Upper lobe of right lung (tissue), 1 donor: ENCODE measurements at regions not wholly inside any gene's neighbourhood (a gene's known extent, or its start where the extent isn't known, plus 50 kb on each side); places are given as distances from the start of the nearest gene placed in this dataset.

ENCODE experiments used
- ATAC-seq: fragments of 200-7000 bp; cut with Tn5 transposase; one replicate; pipeline ENCODE4 v1.9.1; 2020; ENCODE audit warnings: mild to moderate bottlenecking, moderate library complexity
- DNase-seq: peaks from one replicate; pipeline ENCODE4 v3.0.0-alpha.2; 2020
- H3K27ac ChIP-seq: fragments of 200-600 bp; one replicate; pipeline ENCODE4 v1.8.0; 2022
- H3K27me3 ChIP-seq: fragments of 200-600 bp; one replicate; pipeline ENCODE4 v1.8.0; 2022; ENCODE audit warnings: mild to moderate bottlenecking
- H3K36me3 ChIP-seq: fragments of 200-600 bp; one replicate; pipeline ENCODE4 v1.8.0; 2022
- H3K4me1 ChIP-seq: fragments of 200-600 bp; one replicate; pipeline ENCODE4 v1.8.0; 2022
- H3K4me3 ChIP-seq: fragments of 200-600 bp; one replicate; pipeline ENCODE4 v1.8.0; 2022; ENCODE audit warnings: mild to moderate bottlenecking
- H3K9me3 ChIP-seq: fragments of 200-600 bp; one replicate; pipeline ENCODE4 v1.8.0; 2022
- intact Hi-C: fragments of 100-400 bp; cut with DNase I; formaldehyde crosslinking; loops from one replicate; pipeline ENCODE4 v1.11.0; 2022
- TF ChIP-seq, protein P1 (sequence below): fragments of 200-600 bp; IDR thresholded peaks from one replicate; pipeline ENCODE4 v1.8.0; 2022; ENCODE audit warnings: antibody characterized with exemption
- donor health status: DM: no; HTN: yes; CAD: no; lungs with severe emphysema.

DNA sequence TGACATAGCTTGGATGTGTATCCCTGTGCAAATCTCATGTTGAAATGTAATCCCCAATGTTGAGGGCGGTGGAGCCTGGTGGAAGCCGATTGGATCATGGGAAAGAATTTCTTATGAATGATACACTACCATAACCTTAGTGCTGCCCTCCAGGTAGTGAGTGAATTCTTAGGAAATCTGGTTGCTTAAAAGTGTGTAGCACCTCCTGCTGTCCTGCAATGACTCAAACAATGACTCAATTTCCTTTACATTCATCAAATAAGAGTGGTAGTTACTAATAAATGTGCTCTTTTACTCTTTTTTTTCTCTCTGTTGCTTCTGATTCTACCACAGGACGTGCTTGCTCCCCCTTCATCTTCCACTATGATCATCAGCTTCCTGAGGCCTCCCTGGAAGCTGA, 1696.0 kb upstream of the CDH9 start:
- no peak overlapping the region for H3K27ac ChIP-seq
- H3K4me1 ChIP-seq: no peaks in the 10 kb centered on the region
- no peaks in the 10 kb centered on the region for H3K27me3 ChIP-seq
- intact Hi-C loops: no loop called here
- no peak overlapping the region for H3K4me3 ChIP-seq
- no peaks in the 10 kb centered on the region for H3K36me3 ChIP-seq
- no peak for DNase-seq
- no peaks in the 10 kb centered on the region for H3K9me3 ChIP-seq
- TF ChIP-seq, protein P1, sequence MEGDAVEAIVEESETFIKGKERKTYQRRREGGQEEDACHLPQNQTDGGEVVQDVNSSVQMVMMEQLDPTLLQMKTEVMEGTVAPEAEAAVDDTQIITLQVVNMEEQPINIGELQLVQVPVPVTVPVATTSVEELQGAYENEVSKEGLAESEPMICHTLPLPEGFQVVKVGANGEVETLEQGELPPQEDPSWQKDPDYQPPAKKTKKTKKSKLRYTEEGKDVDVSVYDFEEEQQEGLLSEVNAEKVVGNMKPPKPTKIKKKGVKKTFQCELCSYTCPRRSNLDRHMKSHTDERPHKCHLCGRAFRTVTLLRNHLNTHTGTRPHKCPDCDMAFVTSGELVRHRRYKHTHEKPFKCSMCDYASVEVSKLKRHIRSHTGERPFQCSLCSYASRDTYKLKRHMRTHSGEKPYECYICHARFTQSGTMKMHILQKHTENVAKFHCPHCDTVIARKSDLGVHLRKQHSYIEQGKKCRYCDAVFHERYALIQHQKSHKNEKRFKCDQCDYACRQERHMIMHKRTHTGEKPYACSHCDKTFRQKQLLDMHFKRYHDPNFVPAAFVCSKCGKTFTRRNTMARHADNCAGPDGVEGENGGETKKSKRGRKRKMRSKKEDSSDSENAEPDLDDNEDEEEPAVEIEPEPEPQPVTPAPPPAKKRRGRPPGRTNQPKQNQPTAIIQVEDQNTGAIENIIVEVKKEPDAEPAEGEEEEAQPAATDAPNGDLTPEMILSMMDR: no peak
- ATAC-seq: no peak

DNA sequence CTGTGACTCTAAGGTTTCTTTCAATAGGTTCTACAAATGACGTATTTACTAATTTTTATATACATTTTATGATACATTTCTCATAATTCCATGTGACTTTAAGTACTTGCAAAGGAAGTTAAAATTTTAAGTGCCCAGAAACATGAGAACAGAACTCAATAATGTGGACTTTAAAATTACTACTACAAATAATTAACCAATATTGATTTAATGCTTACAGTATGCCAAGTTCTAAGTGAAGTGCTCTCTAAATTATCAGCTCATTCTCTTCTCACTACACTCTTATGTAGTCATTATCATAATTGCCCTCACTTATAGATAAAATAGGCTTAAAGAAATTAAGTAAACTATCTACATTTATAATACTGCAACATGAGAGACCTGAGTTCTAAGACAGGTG, 1690.7 kb upstream of the CDH9 start:
- Histone ChIP-seq H3K27ac (no peak overlapping the region), H3K4me1 (no peaks in the 10 kb centered on the region), H3K4me3 (no peak overlapping the region), H3K27me3 (no peaks in the 10 kb centered on the region), H3K9me3 (no peaks in the 10 kb centered on the region), H3K36me3 (no peaks in the 10 kb centered on the region)
- DNase-seq (no peak), ATAC-seq (no peak)
- TF ChIP-seq, protein P1: no peak
- intact Hi-C loops: no loop called here

DNA sequence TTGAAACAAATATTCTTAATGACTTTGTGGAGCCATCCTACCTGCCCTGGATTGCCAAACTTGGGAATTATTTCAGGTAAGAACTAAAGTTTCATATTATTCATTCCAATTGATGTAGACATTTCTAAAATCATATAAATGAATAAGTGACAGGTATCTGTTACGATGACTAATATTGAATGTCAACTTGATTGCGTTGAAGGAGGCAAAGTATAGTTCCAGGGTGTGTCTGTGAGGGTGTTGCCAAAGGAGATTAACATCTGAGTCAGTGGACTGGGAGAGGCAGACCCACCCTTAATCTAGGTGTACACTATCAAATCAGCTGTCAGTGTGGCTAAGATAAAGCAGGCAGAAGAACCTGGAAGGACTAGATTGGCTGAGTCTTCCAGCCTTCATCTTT, 1688.4 kb upstream of the CDH9 start:
- no peak for DNase-seq
- no peak for ATAC-seq
- H3K4me3 ChIP-seq: no peak overlapping the region

DNA sequence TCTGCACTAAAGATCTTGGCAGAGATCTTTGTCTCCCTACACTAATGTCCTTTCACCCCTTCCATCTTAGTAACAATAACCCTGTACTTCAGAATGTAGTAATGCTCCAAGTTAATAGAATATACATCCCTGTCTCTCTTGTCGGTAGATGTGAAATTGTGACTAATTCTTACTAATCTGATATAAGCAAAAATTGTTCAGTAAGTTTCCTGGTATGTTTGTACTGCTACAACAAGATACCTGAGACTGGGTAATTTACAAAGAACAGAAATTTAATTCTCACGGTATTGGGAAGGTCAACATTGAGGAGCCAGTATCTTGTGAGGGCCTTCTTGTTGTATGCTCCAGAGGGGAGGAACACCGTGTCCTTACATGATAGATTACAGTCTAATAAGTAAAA, 1686.6 kb upstream of the CDH9 start:
- intact Hi-C loops: no loop called here
- TF ChIP-seq, protein P1: no peak
- no peaks in the 10 kb centered on the region for H3K4me1 ChIP-seq
- no peaks in the 10 kb centered on the region for H3K9me3 ChIP-seq
- no peak overlapping the region for H3K27ac ChIP-seq
- H3K4me3 ChIP-seq: no peak overlapping the region
- ATAC-seq: no peak
- no peaks in the 10 kb centered on the region for H3K27me3 ChIP-seq
- DNase-seq: no peak
- H3K36me3 ChIP-seq: no peaks in the 10 kb centered on the region

More for the DNA sequence above, 1688.4 kb upstream of the CDH9 start:
- intact Hi-C loops: no loop called here
- Histone ChIP-seq H3K27me3 (no peaks in the 10 kb centered on the region), H3K36me3 (no peaks in the 10 kb centered on the region), H3K4me1 (no peaks in the 10 kb centered on the region), H3K9me3 (no peaks in the 10 kb centered on the region), H3K27ac (no peak overlapping the region)
- TF ChIP-seq, protein P1: no peak

DNA sequence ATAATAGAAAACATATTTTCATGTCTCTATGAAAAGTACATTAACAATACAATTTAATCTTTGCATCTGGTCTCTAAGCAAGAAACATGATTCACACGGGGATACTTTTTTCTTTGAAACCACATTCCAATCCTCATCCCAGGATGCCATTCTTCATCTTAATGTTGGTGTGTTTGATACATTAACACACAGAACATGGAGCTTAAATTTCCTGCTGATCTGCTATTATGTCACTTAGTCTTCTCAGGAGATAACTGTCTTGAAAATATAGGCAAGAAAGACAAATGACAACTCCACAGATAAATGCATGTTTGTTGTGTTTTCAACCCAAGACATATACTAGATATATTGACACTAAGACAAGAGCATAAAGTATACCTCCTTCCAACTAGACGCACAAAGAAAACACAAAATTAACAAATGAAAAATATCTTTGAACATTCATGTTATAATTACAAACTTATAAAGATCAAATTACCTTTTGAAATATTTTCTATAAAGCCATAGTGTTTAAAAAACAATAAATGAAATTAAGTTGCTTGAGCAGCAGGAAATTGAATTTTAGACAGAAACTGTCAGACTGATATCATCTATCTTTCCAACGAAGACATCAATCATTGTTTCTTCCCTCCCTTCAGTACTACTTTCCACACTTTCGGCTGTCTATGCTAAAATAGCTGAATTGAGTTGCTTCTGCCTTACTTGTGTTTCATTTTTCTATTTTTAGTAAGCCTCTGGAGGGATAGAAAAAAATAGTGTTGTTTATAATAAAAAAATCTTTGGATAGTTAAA, 1676.7 kb upstream of the CDH9 start:
- H3K4me3 ChIP-seq: no peak overlapping the region
- no peaks in the 10 kb centered on the region for H3K9me3 ChIP-seq
- H3K27ac ChIP-seq: no peak overlapping the region
- H3K36me3 ChIP-seq: no peaks in the 10 kb centered on the region
- intact Hi-C loops: loop anchor here (2.0 kb wide), 1 partner anchor 20 kb away; no protein-coding TSS in a partner anchor
- no peaks in the 10 kb centered on the region for H3K27me3 ChIP-seq
- ATAC-seq (no peak), DNase-seq (no peak)
- no peaks in the 10 kb centered on the region for H3K4me1 ChIP-seq
- TF ChIP-seq, protein P1: no peak

DNA sequence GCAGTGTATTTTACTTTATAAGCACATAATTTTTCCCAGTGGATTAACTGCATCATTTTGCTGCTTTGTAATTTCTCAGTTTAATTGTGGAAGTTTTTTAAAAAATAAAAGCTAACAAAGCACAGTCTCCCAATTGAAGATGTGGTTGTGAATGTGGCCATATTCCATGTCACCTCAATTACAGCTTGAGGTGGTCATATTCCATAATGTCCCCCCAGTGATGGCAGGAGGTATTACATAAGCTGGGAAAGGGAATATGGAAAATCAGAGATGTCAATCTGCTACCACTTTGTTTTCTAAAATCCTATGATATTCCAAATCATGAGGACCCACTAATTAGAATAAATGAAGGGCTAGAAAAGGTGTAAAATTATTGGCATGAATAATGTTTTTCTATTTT, 1672.0 kb upstream of the CDH9 start:
- Histone ChIP-seq H3K4me3 (no peak overlapping the region), H3K27ac (no peak overlapping the region), H3K9me3 (no peaks in the 10 kb centered on the region), H3K36me3 (no peaks in the 10 kb centered on the region), H3K27me3 (no peaks in the 10 kb centered on the region), H3K4me1 (no peaks in the 10 kb centered on the region)
- TF ChIP-seq, protein P1: no peak
- DNase-seq: no peak
- intact Hi-C loops: no loop called here
- ATAC-seq: no peak
